OCI-LY1 (cell line): ENCODE measurements at regions not wholly inside any gene's neighbourhood (a gene's known extent, or its start where the extent isn't known, plus 50 kb on each side); places are given as distances from the start of the nearest gene placed in this dataset.

Experiments used
- EZH2 ChIP-seq: fragments of 200-600 bp; sonication (generic), shearing (Covaris generic); IDR thresholded peaks from 2 replicates; pipeline ENCODE4 v1.8.0; 2017; ENCODE audit warnings: borderline replicate concordance, mixed run types, mild to moderate bottlenecking, antibody characterized with exemption, low read length, moderate library complexity, mixed read lengths
- TF ChIP-seq, protein P1 (sequence below): fragments of 200-600 bp; sonication (generic), shearing (Covaris generic); IDR thresholded peaks from 2 replicates; pipeline ENCODE4 v1.5.1; 2017; ENCODE audit warnings: mild to moderate bottlenecking, antibody characterized with exemption, low read length, moderate library complexity, mixed read lengths

DNA sequence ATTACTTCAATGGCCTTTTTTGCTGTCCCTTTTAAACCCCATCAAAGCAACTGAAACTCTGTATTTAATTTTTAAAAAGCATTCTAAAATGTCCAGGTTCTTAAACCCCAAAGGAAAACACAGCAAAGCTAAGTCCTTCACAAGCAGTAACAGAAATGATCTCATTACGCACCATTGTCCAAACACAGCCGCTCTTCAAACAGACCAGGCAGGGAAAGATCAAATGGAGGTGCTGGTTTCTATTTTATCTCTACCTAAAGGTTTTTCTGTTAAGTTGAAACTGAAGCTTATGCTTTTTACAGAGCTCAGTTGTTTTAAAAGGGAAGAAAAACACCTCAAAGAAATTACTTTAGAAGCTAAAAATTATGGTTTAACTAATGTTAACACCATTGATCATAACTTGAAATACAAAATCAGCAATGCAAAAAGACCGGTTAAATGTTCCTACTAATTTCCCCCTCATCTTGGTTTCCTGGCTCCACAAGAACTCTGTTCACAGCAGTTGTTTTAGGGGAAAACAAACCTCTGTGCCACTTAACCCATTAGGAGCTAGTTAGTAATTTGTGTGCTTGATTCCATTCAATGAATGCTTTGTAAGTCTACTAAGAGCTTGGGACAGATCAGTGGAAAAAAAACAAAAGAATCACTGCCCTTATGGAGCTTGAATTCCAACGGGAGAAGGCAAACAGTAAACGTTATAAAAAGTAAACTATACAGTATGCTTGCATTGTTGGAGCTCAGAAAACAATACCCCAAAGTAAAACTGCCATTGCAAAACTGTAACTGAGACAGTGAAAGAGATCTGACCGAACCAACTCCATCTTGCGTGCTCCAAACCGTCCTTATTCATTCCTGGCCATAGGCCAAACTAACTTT, 87.4 kb downstream of the CD24 start:
- TF ChIP-seq, protein P1, sequence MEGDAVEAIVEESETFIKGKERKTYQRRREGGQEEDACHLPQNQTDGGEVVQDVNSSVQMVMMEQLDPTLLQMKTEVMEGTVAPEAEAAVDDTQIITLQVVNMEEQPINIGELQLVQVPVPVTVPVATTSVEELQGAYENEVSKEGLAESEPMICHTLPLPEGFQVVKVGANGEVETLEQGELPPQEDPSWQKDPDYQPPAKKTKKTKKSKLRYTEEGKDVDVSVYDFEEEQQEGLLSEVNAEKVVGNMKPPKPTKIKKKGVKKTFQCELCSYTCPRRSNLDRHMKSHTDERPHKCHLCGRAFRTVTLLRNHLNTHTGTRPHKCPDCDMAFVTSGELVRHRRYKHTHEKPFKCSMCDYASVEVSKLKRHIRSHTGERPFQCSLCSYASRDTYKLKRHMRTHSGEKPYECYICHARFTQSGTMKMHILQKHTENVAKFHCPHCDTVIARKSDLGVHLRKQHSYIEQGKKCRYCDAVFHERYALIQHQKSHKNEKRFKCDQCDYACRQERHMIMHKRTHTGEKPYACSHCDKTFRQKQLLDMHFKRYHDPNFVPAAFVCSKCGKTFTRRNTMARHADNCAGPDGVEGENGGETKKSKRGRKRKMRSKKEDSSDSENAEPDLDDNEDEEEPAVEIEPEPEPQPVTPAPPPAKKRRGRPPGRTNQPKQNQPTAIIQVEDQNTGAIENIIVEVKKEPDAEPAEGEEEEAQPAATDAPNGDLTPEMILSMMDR = no peak
- TF ChIP-seq EZH2 = no peak
